HFFc6 (cell line): ENCODE measurements at regions not wholly inside any gene's neighbourhood (a gene's known extent, or its start where the extent isn't known, plus 50 kb on each side); places are given as distances from the start of the nearest gene placed in this dataset.

Experiments used
- DNase-seq: peaks from one replicate; pipeline ENCODE4 v3.0.0-alpha.2; 2018
- H3K27ac Mint-ChIP-seq: 2 replicates; pipeline ENCODE4 v1.8.0; 2020; ENCODE audit warnings: mild to moderate bottlenecking, mixed read lengths
- H3K27me3 Mint-ChIP-seq: 2 replicates; pipeline ENCODE4 v1.8.0; 2021; ENCODE audit warnings: mild to moderate bottlenecking, moderate library complexity, mixed read lengths; ENCODE audit not compliant: insufficient read depth
- H3K36me3 Mint-ChIP-seq: 2 replicates; pipeline ENCODE4 v1.8.0; 2021; ENCODE audit warnings: low read depth, mixed read lengths
- H3K4me1 Mint-ChIP-seq: 2 replicates; pipeline ENCODE4 v1.8.0; 2020; ENCODE audit warnings: low read depth, mixed read lengths
- H3K4me3 Mint-ChIP-seq: 2 replicates; pipeline ENCODE4 v1.8.0; 2020; ENCODE audit warnings: mild to moderate bottlenecking, moderate library complexity, mixed read lengths
- H3K9me3 Mint-ChIP-seq: 2 replicates; pipeline ENCODE4 v1.8.0; 2020; ENCODE audit warnings: mild to moderate bottlenecking, mixed read lengths
- TF ChIP-seq, protein P1 (sequence below): fragments of 200-600 bp; sonication (generic); IDR thresholded peaks from 2 replicates; pipeline ENCODE4 v1.5.0; 2021; ENCODE audit warnings: antibody characterized with exemption, mild to moderate bottlenecking

- H3K4me1 Mint-ChIP-seq, result peaks cover 22% of the 10 kb centered on the region
- H3K9me3 Mint-ChIP-seq, result no peaks in the 10 kb centered on the region
- H3K4me3 Mint-ChIP-seq, result no peak overlapping the region
- no peak overlapping the region for H3K27ac Mint-ChIP-seq
- DNase-seq, result peak; percentile 41
- TF ChIP-seq, protein P1, sequence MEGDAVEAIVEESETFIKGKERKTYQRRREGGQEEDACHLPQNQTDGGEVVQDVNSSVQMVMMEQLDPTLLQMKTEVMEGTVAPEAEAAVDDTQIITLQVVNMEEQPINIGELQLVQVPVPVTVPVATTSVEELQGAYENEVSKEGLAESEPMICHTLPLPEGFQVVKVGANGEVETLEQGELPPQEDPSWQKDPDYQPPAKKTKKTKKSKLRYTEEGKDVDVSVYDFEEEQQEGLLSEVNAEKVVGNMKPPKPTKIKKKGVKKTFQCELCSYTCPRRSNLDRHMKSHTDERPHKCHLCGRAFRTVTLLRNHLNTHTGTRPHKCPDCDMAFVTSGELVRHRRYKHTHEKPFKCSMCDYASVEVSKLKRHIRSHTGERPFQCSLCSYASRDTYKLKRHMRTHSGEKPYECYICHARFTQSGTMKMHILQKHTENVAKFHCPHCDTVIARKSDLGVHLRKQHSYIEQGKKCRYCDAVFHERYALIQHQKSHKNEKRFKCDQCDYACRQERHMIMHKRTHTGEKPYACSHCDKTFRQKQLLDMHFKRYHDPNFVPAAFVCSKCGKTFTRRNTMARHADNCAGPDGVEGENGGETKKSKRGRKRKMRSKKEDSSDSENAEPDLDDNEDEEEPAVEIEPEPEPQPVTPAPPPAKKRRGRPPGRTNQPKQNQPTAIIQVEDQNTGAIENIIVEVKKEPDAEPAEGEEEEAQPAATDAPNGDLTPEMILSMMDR, result peak; percentile 77
- no peaks in the 10 kb centered on the region for H3K27me3 Mint-ChIP-seq
- no peaks in the 10 kb centered on the region for H3K36me3 Mint-ChIP-seq
Measured at GRCh38 chr7:110090110-110090820, 1000.7 kb upstream of the LRRN3 start.

- no peaks in the 10 kb centered on the region for H3K9me3 Mint-ChIP-seq
- DNase-seq, result no peak
- no peak overlapping the region for H3K4me3 Mint-ChIP-seq
- peaks cover 2% of the 10 kb centered on the region for H3K27me3 Mint-ChIP-seq
- H3K27ac Mint-ChIP-seq, result no peak overlapping the region
- peaks cover 7% of the 10 kb centered on the region for H3K36me3 Mint-ChIP-seq
- H3K4me1 Mint-ChIP-seq, result peaks cover 12% of the 10 kb centered on the region
- TF ChIP-seq, protein P1, result no peak
Measured at GRCh38 chr7:110095372-110096052, 995.4 kb upstream of the LRRN3 start.

DNA sequence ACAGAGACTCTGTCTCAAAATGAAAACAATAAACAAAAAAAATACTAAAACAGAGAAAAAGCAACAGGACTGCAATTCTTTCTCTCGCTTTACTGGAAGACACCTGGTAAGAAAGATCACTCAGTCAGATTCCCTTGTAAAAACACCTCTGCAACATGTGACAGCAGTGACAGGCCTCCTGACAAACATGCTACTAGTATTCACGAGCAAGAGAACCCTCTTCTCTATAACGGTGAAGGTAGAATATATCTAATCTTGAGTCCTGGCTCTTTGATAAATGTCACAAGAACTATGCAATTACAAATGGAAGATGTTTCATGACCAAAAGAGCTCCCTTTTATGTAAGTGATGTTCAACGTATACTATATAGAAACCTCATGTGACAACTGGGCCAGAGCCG, 986.7 kb upstream of the LRRN3 start:
- Mint-ChIP-seq H3K9me3 (no peaks in the 10 kb centered on the region), H3K4me3 (no peak overlapping the region), H3K4me1 (peaks cover 14% of the 10 kb centered on the region), H3K27ac (no peak overlapping the region), H3K36me3 (peaks cover 9% of the 10 kb centered on the region), H3K27me3 (no peaks in the 10 kb centered on the region; the same call in 1 of the 2 replicates)
- TF ChIP-seq, protein P1, result no peak
- DNase-seq, result no peak

- H3K4me3 Mint-ChIP-seq, result peak overlapping the region; percentile 46
- H3K36me3 Mint-ChIP-seq, result peaks cover 4% of the 10 kb centered on the region
- peaks cover 14% of the 10 kb centered on the region for H3K4me1 Mint-ChIP-seq
- H3K9me3 Mint-ChIP-seq, result no peaks in the 10 kb centered on the region
- H3K27me3 Mint-ChIP-seq, result no peaks in the 10 kb centered on the region; the same call in 1 of the 2 replicates
- TF ChIP-seq, protein P1, result no peak
- no peak overlapping the region for H3K27ac Mint-ChIP-seq
- DNase-seq, result no peak
Measured at GRCh38 chr7:110105307-110105706, 985.6 kb upstream of the LRRN3 start.

DNA sequence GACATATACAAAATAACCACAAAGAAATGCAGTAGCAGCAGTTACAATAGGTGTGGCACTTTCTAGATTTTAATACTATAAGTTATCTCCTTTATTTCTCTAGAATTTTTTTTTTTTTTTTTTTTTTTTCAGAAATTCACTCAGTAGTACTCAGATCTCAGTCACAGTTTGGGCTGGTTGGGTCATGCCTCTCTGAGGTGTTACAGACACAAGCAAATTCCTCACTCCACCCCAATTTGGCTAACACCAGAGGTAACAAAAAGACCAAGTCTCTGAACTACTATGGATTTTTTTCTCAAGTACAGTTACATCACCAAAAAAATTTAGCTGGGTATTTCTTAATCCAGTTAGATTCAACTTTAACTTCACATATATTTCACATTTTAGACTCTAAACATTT, 985.1 kb upstream of the LRRN3 start:
- H3K9me3 Mint-ChIP-seq, result no peaks in the 10 kb centered on the region
- peaks cover 14% of the 10 kb centered on the region for H3K4me1 Mint-ChIP-seq
- no peaks in the 10 kb centered on the region for H3K27me3 Mint-ChIP-seq
- H3K4me3 Mint-ChIP-seq, result no peak overlapping the region
- H3K36me3 Mint-ChIP-seq, result no peaks in the 10 kb centered on the region; the same call in 1 of the 2 replicates
- DNase-seq, result no peak
- H3K27ac Mint-ChIP-seq, result no peak overlapping the region
- TF ChIP-seq, protein P1, result no peak
